Fibroblast of lung (primary cell): ENCODE measurements at regions not wholly inside any gene's neighbourhood (a gene's known extent, or its start where the extent isn't known, plus 50 kb on each side); places are given as distances from the start of the nearest gene placed in this dataset.
A peak's percentile ranks its signal among the peaks of the same experiment; 100 is the strongest.

Experiments used
- DNase-seq, 2 donors: peaks; one replicate each; pipeline versions ENCODE4 v3.0.0 to v3.0.0-alpha.2; 2010; ENCODE audit warnings: low read depth in 2 of 2
- H2AFZ ChIP-seq: 2 replicates; pipeline ENCODE4 v1.5.1; 2012; ENCODE audit warnings: low read length, control low read depth, inconsistent platforms
- H3K27ac ChIP-seq: 2 replicates; pipeline ENCODE4 v1.5.1; 2011; ENCODE audit warnings: low read length, control low read depth; ENCODE audit not compliant: insufficient read depth
- H3K27me3 ChIP-seq: 2 replicates; pipeline ENCODE4 v1.5.1; 2011; ENCODE audit warnings: mild to moderate bottlenecking, low read length; ENCODE audit not compliant: control insufficient read depth, insufficient read depth
- H3K36me3 ChIP-seq: 2 replicates; pipeline ENCODE4 v1.5.1; 2011; ENCODE audit warnings: low read length; ENCODE audit not compliant: control insufficient read depth, insufficient read depth
- H3K4me1 ChIP-seq: 2 replicates; pipeline ENCODE4 v1.5.1; 2011; ENCODE audit warnings: low read length; ENCODE audit not compliant: control insufficient read depth, insufficient read depth; ENCODE audit errors: extremely low read depth
- H3K4me2 ChIP-seq: 2 replicates; pipeline ENCODE4 v1.5.1; 2011; ENCODE audit warnings: low read length, control low read depth; ENCODE audit not compliant: insufficient read depth; ENCODE audit errors: extremely low read depth
- H3K4me3 ChIP-seq, 4 experiments: fragments of 200-600 bp in 1 of 4; sonication (generic) in 1 of 4; replicated peaks in 1 of 4; 2 replicates each; pipeline ENCODE4 v1.5.1; 2011 to 2016; ENCODE audit warnings: low read length in 4 of 4, low read depth in 3 of 4, mild to moderate bottlenecking in 3 of 4, control low read depth in 2 of 4, inconsistent platforms in 1 of 4, mixed read lengths in 1 of 4; ENCODE audit not compliant: insufficient read depth in 1 of 4; ENCODE audit errors: control extremely low read depth in 1 of 4
- H3K79me2 ChIP-seq: 2 replicates; pipeline ENCODE4 v1.5.1; 2012; ENCODE audit warnings: mild to moderate bottlenecking, low read length, inconsistent platforms; ENCODE audit not compliant: control insufficient read depth, insufficient read depth
- H3K9ac ChIP-seq: 2 replicates; pipeline ENCODE4 v1.5.1; 2011; ENCODE audit warnings: mild to moderate bottlenecking, low read length, control low read depth; ENCODE audit not compliant: insufficient read depth
- H3K9me3 ChIP-seq: 2 replicates; pipeline ENCODE4 v1.5.1; 2012; ENCODE audit warnings: low read depth, low read length; ENCODE audit not compliant: control insufficient read depth, insufficient read depth
- H4K20me1 ChIP-seq: 2 replicates; pipeline ENCODE4 v1.5.1; 2011; ENCODE audit warnings: low read length; ENCODE audit not compliant: control insufficient read depth, insufficient read depth; ENCODE audit errors: extremely low read depth
- CTCF ChIP-seq, 2 donors: IDR thresholded peaks in 1 of 2; conservative IDR thresholded peaks in 1 of 2; 1 replicate in 1 of 2; 2 replicates in 1 of 2; pipeline ENCODE4 v1.5.1; 2011 to 2012; ENCODE audit warnings: low read length in 2 of 2, control low read depth in 1 of 2, inconsistent platforms in 1 of 2, low read depth in 1 of 2, mild to moderate bottlenecking in 1 of 2
- EZH2 ChIP-seq: IDR thresholded peaks from 2 replicates; pipeline ENCODE4 v1.5.1; 2012; ENCODE audit warnings: low read length, control low read depth, mild to moderate bottlenecking; ENCODE audit errors: missing control alignments

DNA sequence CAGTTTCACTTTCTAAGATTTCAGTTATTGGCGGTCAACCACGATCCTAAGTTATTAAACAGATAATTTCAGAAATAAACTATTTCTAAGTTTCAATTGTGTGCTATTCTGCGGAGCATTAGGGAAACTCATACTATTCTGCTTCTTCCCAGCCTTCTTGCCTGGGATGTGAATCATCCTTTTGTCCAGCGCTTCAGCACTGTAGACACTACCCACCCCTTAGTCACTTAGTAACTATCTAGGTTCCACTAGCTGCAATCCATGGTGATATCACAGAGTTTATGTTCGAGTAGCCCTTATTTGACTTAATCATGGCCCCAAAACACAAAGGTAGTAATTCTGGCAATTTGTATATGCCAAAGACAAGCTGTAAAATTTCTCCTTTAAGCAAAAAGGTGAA is 279.9 kb upstream of the ADAMTS5 start:
- peak; percentile 35 to 62 for DNase-seq
- Histone ChIP-seq H3K4me1 (peaks cover 2% of the 10 kb centered on the region), H4K20me1 (no peaks in the 10 kb centered on the region), H3K36me3 (no peaks in the 10 kb centered on the region), H3K9me3 (no peaks in the 10 kb centered on the region), H3K79me2 (no peaks in the 10 kb centered on the region), H3K9ac (no peak overlapping the region), H3K4me3 (no peak overlapping the region), H2AFZ (no peak overlapping the region), H3K4me2 (no peak overlapping the region), H3K27ac (no peak overlapping the region), H3K27me3 (no peaks in the 10 kb centered on the region)
- no peak for TF ChIP-seq CTCF (conservative IDR thresholded peaks at IDR 0.05 in 1 of 2, IDR thresholded peaks at IDR 0.05 in 1 of 2; ENCODE audit: low read depth in 1 of 2, low read length in 2 of 2)
- no peak for TF ChIP-seq EZH2

- no peaks in the 10 kb centered on the region for H3K27me3 ChIP-seq
- H2AFZ ChIP-seq: no peak overlapping the region
- H3K79me2 ChIP-seq: no peaks in the 10 kb centered on the region
- no peaks in the 10 kb centered on the region for H3K9me3 ChIP-seq
- no peaks in the 10 kb centered on the region for H4K20me1 ChIP-seq
- H3K4me1 ChIP-seq: peaks cover 2% of the 10 kb centered on the region
- peak in 1 of 2 donors; percentile 39 for DNase-seq
- H3K27ac ChIP-seq: no peak overlapping the region
- peak overlapping the region; percentile 36 for H3K4me2 ChIP-seq
- no peaks in the 10 kb centered on the region for H3K36me3 ChIP-seq
- TF ChIP-seq EZH2 (no peak), CTCF (conservative IDR thresholded peaks at IDR 0.05 in 1 of 2, IDR thresholded peaks at IDR 0.05 in 1 of 2; ENCODE audit: low read depth in 1 of 2, low read length in 2 of 2) (no peak)
- H3K4me3 ChIP-seq: no peak overlapping the region
- H3K9ac ChIP-seq: no peak overlapping the region
Measured at GRCh38 chr21:27244776-27245175, 277.9 kb upstream of the ADAMTS5 start.

DNA sequence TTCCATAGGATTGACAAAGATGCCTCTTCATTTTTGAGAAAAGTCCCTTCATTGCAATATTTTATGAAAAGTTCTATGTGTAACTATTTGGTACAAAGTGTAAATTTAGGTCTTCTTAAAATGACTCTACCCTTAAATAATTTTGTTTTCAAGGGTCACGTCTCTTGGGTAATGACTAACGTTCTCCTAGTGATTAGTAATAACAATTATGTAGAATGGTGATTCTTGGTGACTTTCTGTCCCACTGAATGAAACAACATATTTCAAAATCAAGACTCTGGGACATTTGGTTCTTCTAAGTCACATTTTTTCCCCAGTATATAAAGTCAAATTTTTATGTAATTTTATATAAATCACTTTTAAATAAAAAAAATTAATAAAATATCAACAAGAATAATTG is 277.5 kb upstream of the ADAMTS5 start:
- Histone ChIP-seq H3K4me3 (no peak overlapping the region), H3K27me3 (no peaks in the 10 kb centered on the region), H3K4me1 (peaks cover 2% of the 10 kb centered on the region), H3K9me3 (no peaks in the 10 kb centered on the region), H3K36me3 (no peaks in the 10 kb centered on the region), H3K27ac (no peak overlapping the region), H3K4me2 (no peak overlapping the region), H4K20me1 (no peaks in the 10 kb centered on the region), H3K9ac (no peak overlapping the region), H3K79me2 (no peaks in the 10 kb centered on the region), H2AFZ (no peak overlapping the region)
- DNase-seq: peak in 1 of 2 donors; percentile 57
- no peak for TF ChIP-seq EZH2
- TF ChIP-seq CTCF (conservative IDR thresholded peaks at IDR 0.05 in 1 of 2, IDR thresholded peaks at IDR 0.05 in 1 of 2; ENCODE audit: low read depth in 1 of 2, low read length in 2 of 2): no peak
